Liver (tissue), 3 donors: ENCODE measurements at regions not wholly inside any gene's neighbourhood (a gene's known extent, or its start where the extent isn't known, plus 50 kb on each side); places are given as distances from the start of the nearest gene placed in this dataset.

Experiments used
- ATF3 ChIP-seq: IDR thresholded peaks from 2 replicates; pipeline ENCODE4 v1.6.1; 2016; ENCODE audit warnings: antibody characterized with exemption
- CTCF ChIP-seq: fragments of 150-350 bp; IDR thresholded peaks from 2 replicates; pipeline ENCODE4 v1.5.1; 2017; ENCODE audit warnings: improper control_type of control experiment, low read depth, low read length; ENCODE audit not compliant: missing input control
- REST ChIP-seq: IDR thresholded peaks from 2 replicates; pipeline ENCODE4 v1.6.1; 2016; ENCODE audit warnings: antibody characterized with exemption, mild to moderate bottlenecking
- TAF1 ChIP-seq: conservative IDR thresholded peaks from 2 replicates; pipeline ENCODE4 v1.6.1; 2016; ENCODE audit warnings: antibody characterized with exemption, mild to moderate bottlenecking
- YY1 ChIP-seq: IDR thresholded peaks from 2 replicates; pipeline ENCODE4 v1.6.1; 2016; ENCODE audit warnings: antibody characterized with exemption, mild to moderate bottlenecking
- donor health status: healthy.
- donor health status: healthy.

GRCh38 chr19:28546148-28546685 lies 666.7 kb downstream of the UQCRFS1 start:
- TF ChIP-seq CTCF = no peak
- TF ChIP-seq ATF3 = no peak
- no peak for TF ChIP-seq YY1
- TF ChIP-seq REST = no peak
- no peak for TF ChIP-seq TAF1
